HCT116 (cell line): ENCODE measurements at regions not wholly inside any gene's neighbourhood (a gene's known extent, or its start where the extent isn't known, plus 50 kb on each side); places are given as distances from the start of the nearest gene placed in this dataset.

Experiments
- ATAC-seq: fragments of 200-7000 bp; cut with Tn5 transposase; 2 replicates; pipeline ENCODE4 v1.9.1; 2020; ENCODE audit warnings: mild to moderate bottlenecking, moderate library complexity
- BruUV-seq: library from RNA; stranded (reverse); fragments of 400-500 nt; replicated peaks from 2 replicates; lab custom pipeline; 2021; lab: Mats Ljungman, UMichigan
- CTCF ChIA-PET: fragments of 300-600 bp; sonication (Branson Sonifier 250); formaldehyde crosslinking; loops from one replicate; lab custom pipeline; 2021; ENCODE audit warnings: antibody characterized with exemption; lab: Charles Lee
- POLR2A ChIA-PET: fragments of 300-600, 350-600 bp; sonication (Branson Sonifier 250); formaldehyde crosslinking; loops from one replicate; lab custom pipeline; 2021; ENCODE audit warnings: antibody characterized with exemption; lab: Charles Lee
- RAD21 ChIA-PET, 2 experiments: fragments of 300-600 bp; sonication (Branson Sonifier 250); formaldehyde crosslinking; loops; one replicate each; lab custom pipeline; 2023; ENCODE audit warnings: low total read pairs in 2 of 2; ENCODE audit not compliant: uncharacterized antibody in 2 of 2, unreplicated experiment in 2 of 2, low non-redundant PET in 1 of 2; lab: Charles Lee
- DNase-seq: peaks from one replicate; pipeline ENCODE4 v3.0.0-alpha.2; 2010; ENCODE audit warnings: low read depth, low spot score
- H2AFZ ChIP-seq: fragments of 200-600 bp; shearing (Covaris generic), sonication (generic); 2 replicates; pipeline ENCODE4 v1.6.1; 2017; ENCODE audit warnings: low read depth, mixed run types, mixed read lengths, antibody characterized with exemption, low read length; ENCODE audit not compliant: poor library complexity, severe bottlenecking
- H3K27ac ChIP-seq: 2 replicates; pipeline ENCODE4 v1.5.1; 2012; ENCODE audit warnings: low read depth, low read length
- H3K27me3 ChIP-seq: fragments of 200-600 bp; sonication (generic); 2 replicates; pipeline ENCODE4 v1.6.1; 2016; ENCODE audit warnings: mixed run types, low read length, mixed read lengths; ENCODE audit not compliant: insufficient read depth
- H3K36me3 ChIP-seq, 2 experiments: fragments of 200-500 bp in 1 of 2; fragments of 200-600 bp in 1 of 2; sonication (Bioruptor generic) in 1 of 2; sonication (generic) in 1 of 2; 2 replicates each; pipeline versions ENCODE4 v1.5.1 to v1.6.1; 2014 to 2016; ENCODE audit warnings: low read length in 2 of 2, inconsistent platforms in 1 of 2, mixed read lengths in 1 of 2, mixed run types in 1 of 2; ENCODE audit not compliant: insufficient read depth in 2 of 2, control insufficient read depth in 1 of 2
- H3K4me1 ChIP-seq, 2 experiments: fragments of 200-600 bp in 1 of 2; sonication (generic) in 1 of 2; 2 replicates each; pipeline versions ENCODE4 v1.5.1 to v1.6.1; 2012 to 2017; ENCODE audit warnings: low read length in 2 of 2, inconsistent platforms in 1 of 2, mild to moderate bottlenecking in 1 of 2, mixed read lengths in 1 of 2, mixed run types in 1 of 2, moderate library complexity in 1 of 2; ENCODE audit not compliant: insufficient read depth in 2 of 2, control insufficient read depth in 1 of 2
- H3K4me2 ChIP-seq: fragments of 200-600 bp; sonication (generic); 2 replicates; pipeline ENCODE4 v1.6.1; 2017; ENCODE audit warnings: mixed run types, low read length, mixed read lengths
- H3K4me3 ChIP-seq, 2 experiments: fragments of 200-600 bp in 1 of 2; sonication (generic) in 1 of 2; replicated peaks in 1 of 2; 2 replicates each; pipeline ENCODE4 v1.5.1; 2011 to 2016; ENCODE audit warnings: low read length in 2 of 2, control low read depth in 1 of 2, low read depth in 1 of 2, mild to moderate bottlenecking in 1 of 2, mixed read lengths in 1 of 2, mixed run types in 1 of 2
- H3K79me2 ChIP-seq: fragments of 200-600 bp; sonication (generic); 2 replicates; pipeline ENCODE4 v1.6.1; 2017; ENCODE audit warnings: mild to moderate bottlenecking, mixed run types, low read length, moderate library complexity, mixed read lengths; ENCODE audit not compliant: insufficient read depth
- H3K9ac ChIP-seq: fragments of 200-600 bp; sonication (generic); 2 replicates; pipeline ENCODE4 v1.6.1; 2016; ENCODE audit warnings: low read length, mixed read lengths
- H3K9me2 ChIP-seq: fragments of 200-600 bp; sonication (generic), shearing (Covaris generic); 2 replicates; pipeline ENCODE4 v1.6.1; 2017; ENCODE audit warnings: mixed run types, mild to moderate bottlenecking, moderate library complexity; ENCODE audit not compliant: insufficient read depth
- H3K9me3 ChIP-seq, 2 experiments: fragments of 200-500 bp in 1 of 2; fragments of 200-600 bp in 1 of 2; sonication (Bioruptor generic) in 1 of 2; sonication (generic) in 1 of 2; 2 replicates each; pipeline ENCODE4 v1.6.1; 2014 to 2017; ENCODE audit warnings: low read length in 2 of 2, mixed read lengths in 2 of 2, inconsistent platforms in 1 of 2, low read depth in 1 of 2, mild to moderate bottlenecking in 1 of 2, mixed run types in 1 of 2, moderate library complexity in 1 of 2; ENCODE audit not compliant: control insufficient read depth in 1 of 2, insufficient read depth in 1 of 2
- H4K20me1 ChIP-seq: fragments of 200-600 bp; sonication (generic), shearing (Covaris generic); 2 replicates; pipeline ENCODE4 v1.6.1; 2017; ENCODE audit warnings: mixed run types, mild to moderate bottlenecking, moderate library complexity; ENCODE audit not compliant: insufficient read depth
- ATF3 ChIP-seq: IDR thresholded peaks from 2 replicates; pipeline ENCODE4 v1.6.1; 2012
- CEBPB ChIP-seq: IDR thresholded peaks from 2 replicates; pipeline ENCODE4 v1.6.1; 2012; ENCODE audit warnings: low read depth
- FOSL1 ChIP-seq: IDR thresholded peaks from 2 replicates; pipeline ENCODE4 v1.6.1; 2012; ENCODE audit warnings: low read depth
- POLR2A ChIP-seq: IDR thresholded peaks from 2 replicates; pipeline ENCODE4 v1.7.0; 2011; ENCODE audit warnings: borderline replicate concordance; ENCODE audit not compliant: insufficient read depth, insufficient read length; ENCODE audit errors: extremely low read depth
- POLR2AphosphoS5 ChIP-seq: IDR thresholded peaks from 2 replicates; pipeline ENCODE4 v1.6.1; 2011; ENCODE audit warnings: mild to moderate bottlenecking, low read depth, low read length, moderate library complexity
- REST ChIP-seq: IDR thresholded peaks from 2 replicates; pipeline ENCODE4 v1.6.1; 2012; ENCODE audit warnings: low read depth
- SIN3A ChIP-seq: IDR thresholded peaks from 2 replicates; pipeline ENCODE4 v1.6.1; 2012; ENCODE audit warnings: low read depth
- SP1 ChIP-seq: IDR thresholded peaks from 2 replicates; pipeline ENCODE4 v1.6.1; 2012; ENCODE audit warnings: low read depth
- SRF ChIP-seq: IDR thresholded peaks from 2 replicates; pipeline ENCODE4 v1.6.1; 2012; ENCODE audit warnings: low read depth
- YY1 ChIP-seq: IDR thresholded peaks from 2 replicates; pipeline ENCODE4 v1.6.1; 2011; ENCODE audit warnings: low read length, low read depth, moderate library complexity, mild to moderate bottlenecking; ENCODE audit not compliant: insufficient replicate concordance; ENCODE audit errors: extremely low read depth
- intact Hi-C: fragments of 100-400 bp; cut with micrococcal nuclease; formaldehyde crosslinking; loops from 2 replicates; pipeline ENCODE4 v1.10.0; 2022

GRCh38 chr1:56397409-56397808 lies 182.0 kb downstream of the PLPP3 start:
- 0 out of 2 replicates have a peak, but pooled peaks cover 2% of the 10 kb centered on the region for H3K27me3 ChIP-seq
- no peaks in the 10 kb centered on the region for H3K36me3 ChIP-seq
- no peaks in the 10 kb centered on the region for H3K4me1 ChIP-seq
- POLR2A ChIA-PET: no interaction called here
- RAD21 ChIA-PET: no interaction called here
- H3K27ac ChIP-seq: no peak overlapping the region
- H3K9ac ChIP-seq: no peak overlapping the region
- TF ChIP-seq SRF (no peak), YY1 (no peak), ATF3 (no peak), POLR2A (no peak), REST (no peak)
- H3K79me2 ChIP-seq: no peaks in the 10 kb centered on the region
- DNase-seq (no peak), ATAC-seq (no peak)
- H3K9me3 ChIP-seq: no peaks in the 10 kb centered on the region
- CTCF ChIA-PET: interaction anchor here (0.6 kb wide), 1 partner anchor 15 kb away, joined by 4 read pairs; no protein-coding TSS in a partner anchor
- no peaks in the 10 kb centered on the region for H4K20me1 ChIP-seq
- no peak overlapping the region for H2AFZ ChIP-seq
- BruUV-seq: no TSS peak
- intact Hi-C loops: no loop called here
- H3K4me2 ChIP-seq: no peak overlapping the region
- no peak overlapping the region for H3K4me3 ChIP-seq
- H3K9me2 ChIP-seq: no peaks in the 10 kb centered on the region

- Histone ChIP-seq H3K36me3 (no peaks in the 10 kb centered on the region), H3K9me2 (no peaks in the 10 kb centered on the region)
Measured at GRCh38 chr1:56396581-56396980, 182.8 kb downstream of the PLPP3 start.

More at GRCh38 chr1:56396581-56396980, 182.8 kb downstream of the PLPP3 start:
- Histone ChIP-seq H3K9ac (no peak overlapping the region), H3K4me2 (no peak overlapping the region), H3K27me3 (0 out of 2 replicates have a peak, but pooled peaks cover 2% of the 10 kb centered on the region), H3K27ac (no peak overlapping the region), H3K4me3 (no peak overlapping the region), H3K79me2 (no peaks in the 10 kb centered on the region), H4K20me1 (no peaks in the 10 kb centered on the region), H3K4me1 (no peaks in the 10 kb centered on the region), H2AFZ (no peak overlapping the region), H3K9me3 (no peaks in the 10 kb centered on the region)
- TF ChIP-seq POLR2AphosphoS5 (no peak), REST (no peak), CEBPB (no peak), SRF (no peak), SP1 (no peak), SIN3A (no peak), FOSL1 (no peak)
- intact Hi-C loops: no loop called here
- ChIA-PET RAD21 (no interaction called here), POLR2A (no interaction called here), CTCF (no interaction called here)
- no TSS peak for BruUV-seq
- no peak for DNase-seq
- ATAC-seq: no peak
